H1 (cell line): ENCODE measurements at regions not wholly inside any gene's neighbourhood (a gene's known extent, or its start where the extent isn't known, plus 50 kb on each side); places are given as distances from the start of the nearest gene placed in this dataset.
"Not testable (repeated sequence)": the region's sequence is repeated elsewhere in the genome, so short reads cannot be mapped to it uniquely, and the experiment has no call there.

Experiments
- CTCF ChIA-PET: fragments of 300-600 bp; sonication (Branson Sonifier 250); formaldehyde crosslinking; loops from one replicate; lab custom pipeline; 2021; ENCODE audit not compliant: partially characterized antibody; lab: Charles Lee
- POLR2A ChIA-PET: fragments of 300-600 bp; sonication (Branson Sonifier 250); formaldehyde crosslinking; loops from one replicate; lab custom pipeline; 2021; ENCODE audit warnings: inconsistent platforms; ENCODE audit not compliant: partially characterized antibody; lab: Charles Lee
- DNase-seq, 2 experiments: peaks; one replicate each; pipeline versions ENCODE4 v3.0.0 to v3.0.0-alpha.2; 2010 to 2022; ENCODE audit warnings: low spot score in 2 of 2, low read depth in 1 of 2, mixed read lengths in 1 of 2
- FAIRE-seq: peaks from 2 replicates; lab custom pipeline; 2011; peaks lifted over from hg19 to GRCh38; lab: Jason Lieb, UNC
- H2AFZ ChIP-seq: 2 replicates; pipeline ENCODE4 v1.8.1; 2012; ENCODE audit warnings: low read length, inconsistent platforms
- H2AK5ac ChIP-seq: 2 replicates; pipeline ENCODE4 v1.6.1; 2013; ENCODE audit warnings: low read depth, low read length
- H2BK120ac ChIP-seq: replicated peaks from 2 replicates; pipeline ENCODE3; 2013; ENCODE audit warnings: low read depth, low read length, inconsistent platforms
- H2BK12ac ChIP-seq: 2 replicates; pipeline ENCODE4 v1.6.1; 2013; ENCODE audit warnings: low read depth, low read length
- H2BK15ac ChIP-seq: 2 replicates; pipeline ENCODE4 v1.6.1; 2013; ENCODE audit warnings: low read length
- H2BK20ac ChIP-seq: 2 replicates; pipeline ENCODE4 v1.6.1; 2013; ENCODE audit warnings: low read length
- H2BK5ac ChIP-seq: 2 replicates; pipeline ENCODE4 v1.6.1; 2013; ENCODE audit warnings: low read depth, low read length
- H3K14ac ChIP-seq: 2 replicates; pipeline ENCODE4 v1.6.1; 2013; ENCODE audit warnings: inconsistent platforms; ENCODE audit not compliant: insufficient read length
- H3K18ac ChIP-seq: 2 replicates; pipeline ENCODE4 v1.6.1; 2013; ENCODE audit warnings: low read length; ENCODE audit errors: extremely low read depth
- H3K23ac ChIP-seq: 2 replicates; pipeline ENCODE4 v1.6.1; 2013; ENCODE audit warnings: inconsistent platforms; ENCODE audit not compliant: insufficient read length
- H3K23me2 ChIP-seq: 2 replicates; pipeline ENCODE4 v1.6.1; 2013; ENCODE audit warnings: low read depth, low read length
- H3K27ac ChIP-seq: 2 replicates; pipeline ENCODE4 v1.6.1; 2011; ENCODE audit warnings: low read depth, low read length, inconsistent platforms
- H3K27me3 ChIP-seq, 4 experiments: replicated peaks in 1 of 4; 1 replicate in 1 of 4; 2 replicates in 3 of 4; pipeline versions ENCODE4 v1.6.1 to v1.8.1; 2011 to 2013; ENCODE audit warnings: low read length in 3 of 4, mild to moderate bottlenecking in 3 of 4, inconsistent platforms in 2 of 4, mixed read lengths in 2 of 4, moderate library complexity in 1 of 4; ENCODE audit not compliant: control insufficient read depth in 3 of 4, insufficient read depth in 3 of 4; ENCODE audit errors: extremely low read depth in 1 of 4
- H3K36me3 ChIP-seq, 4 experiments: 2 replicates each; pipeline versions ENCODE4 v1.6.1 to v1.8.1; 2011 to 2013; ENCODE audit warnings: mild to moderate bottlenecking in 4 of 4, low read length in 3 of 4, moderate library complexity in 2 of 4, control low read depth in 1 of 4, inconsistent platforms in 1 of 4; ENCODE audit not compliant: insufficient read depth in 4 of 4, control insufficient read depth in 2 of 4
- H3K4ac ChIP-seq: replicated peaks from 2 replicates; pipeline ENCODE3; 2013; ENCODE audit warnings: low read length, low read depth, mixed read lengths, inconsistent platforms; ENCODE audit not compliant: insufficient read length
- H3K4me1 ChIP-seq, 4 experiments: replicated peaks in 1 of 4; 1 replicate in 1 of 4; 2 replicates in 3 of 4; pipeline versions ENCODE4 v1.6.1 to v1.8.1; 2011 to 2013; ENCODE audit warnings: low read length in 3 of 4, inconsistent platforms in 2 of 4, mixed read lengths in 1 of 4; ENCODE audit not compliant: insufficient read depth in 4 of 4, control insufficient read depth in 3 of 4
- H3K4me2 ChIP-seq, 2 experiments: 2 replicates each; pipeline versions ENCODE4 v1.6.1 to v1.8.1; 2011 to 2013; ENCODE audit warnings: low read depth in 2 of 2, low read length in 2 of 2, control low read depth in 1 of 2, inconsistent platforms in 1 of 2, mild to moderate bottlenecking in 1 of 2; ENCODE audit not compliant: insufficient read depth in 1 of 2
- H3K4me3 ChIP-seq, 4 experiments: fragments of 200-600, 300-600 bp in 1 of 4; sonication (generic), shearing (Covaris generic), sonication (Bioruptor Twin) in 1 of 4; 2 replicates each; pipeline versions ENCODE4 v1.5.1 to v1.8.1; 2011 to 2016; ENCODE audit warnings: low read length in 4 of 4, low read depth in 3 of 4, control low read depth in 2 of 4, inconsistent platforms in 2 of 4, mild to moderate bottlenecking in 2 of 4, mixed read lengths in 1 of 4, moderate library complexity in 1 of 4; ENCODE audit not compliant: insufficient read depth in 2 of 4; ENCODE audit errors: extremely low read depth in 1 of 4
- H3K56ac ChIP-seq: replicated peaks from 2 replicates; pipeline ENCODE3; 2013; ENCODE audit warnings: low read depth, mild to moderate bottlenecking, mixed read lengths, low read length, inconsistent platforms; ENCODE audit not compliant: insufficient read length
- H3K79me1 ChIP-seq: 2 replicates; pipeline ENCODE4 v1.6.1; 2013; ENCODE audit warnings: low read depth, low read length, control low read depth
- H3K79me2 ChIP-seq, 2 experiments: 2 replicates each; pipeline versions ENCODE4 v1.6.1 to v1.8.1; 2012 to 2013; ENCODE audit warnings: low read length in 2 of 2, mild to moderate bottlenecking in 2 of 2, inconsistent platforms in 1 of 2; ENCODE audit not compliant: insufficient read depth in 2 of 2, control insufficient read depth in 1 of 2
- H3K9ac ChIP-seq, 4 experiments: replicated peaks in 1 of 4; 1 replicate in 1 of 4; 2 replicates in 3 of 4; pipeline versions ENCODE4 v1.6.1 to v1.8.1; 2011 to 2013; ENCODE audit warnings: low read depth in 3 of 4, low read length in 3 of 4, control low read depth in 2 of 4, mild to moderate bottlenecking in 2 of 4, moderate library complexity in 2 of 4, inconsistent platforms in 1 of 4; ENCODE audit errors: extremely low read depth in 1 of 4
- H3K9me3 ChIP-seq, 2 experiments: 2 replicates each; pipeline versions ENCODE4 v1.6.1 to v1.8.1; 2012 to 2013; ENCODE audit warnings: mild to moderate bottlenecking in 2 of 2, moderate library complexity in 2 of 2, control low read depth in 1 of 2, inconsistent platforms in 1 of 2, low read depth in 1 of 2, low read length in 1 of 2, mixed read lengths in 1 of 2; ENCODE audit not compliant: insufficient read depth in 2 of 2
- H4K20me1 ChIP-seq, 2 experiments: replicated peaks in 1 of 2; 2 replicates each; pipeline versions ENCODE3 to v1.8.1; 2011 to 2013; ENCODE audit warnings: inconsistent platforms in 2 of 2, low read length in 2 of 2, mild to moderate bottlenecking in 1 of 2; ENCODE audit not compliant: insufficient read depth in 2 of 2, control insufficient read depth in 1 of 2
- H4K5ac ChIP-seq: 2 replicates; pipeline ENCODE4 v1.6.1; 2013; ENCODE audit warnings: low read length, low read depth, mixed read lengths, inconsistent platforms; ENCODE audit not compliant: insufficient read length
- H4K8ac ChIP-seq: 2 replicates; pipeline ENCODE4 v1.8.0; 2013; ENCODE audit warnings: mild to moderate bottlenecking, moderate library complexity, low read length, inconsistent platforms; ENCODE audit not compliant: insufficient read depth; ENCODE audit errors: extremely low read depth
- H4K91ac ChIP-seq: replicated peaks from 2 replicates; pipeline ENCODE3; 2013; ENCODE audit warnings: low read length, mixed read lengths, inconsistent platforms; ENCODE audit not compliant: insufficient read length
- WGBS, 2 experiments: shearing (Covaris generic) in 1 of 2; methylation state at CpG; one replicate each; pipeline versions ENCODE4 v1.1.6 to v1.1.7; 2013 to 2015; ENCODE audit warnings: low lambda C conversion rate in 2 of 2, mixed read lengths in 2 of 2, inconsistent platforms in 1 of 2, low coverage in 1 of 2, missing lambda C conversion rate in 1 of 2; ENCODE audit not compliant: insufficient replicate concordance in 2 of 2, insufficient coverage in 1 of 2, insufficient read length in 1 of 2; ENCODE audit errors: extremely low coverage in 1 of 2, missing lambda C conversion rate in 1 of 2; 5-methylcytosine and 5-hydroxymethylcytosine counted together

GRCh38 chr1:234818040-234818387 lies 208.0 kb upstream of the IRF2BP2 start:
- H3K9ac ChIP-seq, POLR2A ChIA-PET, H3K27ac ChIP-seq, CTCF ChIA-PET, DNase-seq, H2BK15ac ChIP-seq, H3K4me1 ChIP-seq, H2BK12ac ChIP-seq, H4K91ac ChIP-seq, H2BK5ac ChIP-seq, H2AK5ac ChIP-seq, H3K27me3 ChIP-seq, H3K23ac ChIP-seq, H3K79me2 ChIP-seq, H3K79me1 ChIP-seq, H3K4me3 ChIP-seq, H3K23me2 ChIP-seq, H4K20me1 ChIP-seq, H2BK120ac ChIP-seq, H4K8ac ChIP-seq, H3K56ac ChIP-seq, H3K36me3 ChIP-seq, H2BK20ac ChIP-seq, H3K14ac ChIP-seq, H2AFZ ChIP-seq, H3K4ac ChIP-seq, H3K18ac ChIP-seq, H3K9me3 ChIP-seq, H3K4me2 ChIP-seq, FAIRE-seq, H4K5ac ChIP-seq: not testable (repeated sequence)
- WGBS, 2 experiments, result 92% methylated on average over 2 of the region's 5 CpGs; no CpG with 5 or more reads in 1 of the 2 experiments

- H2AK5ac ChIP-seq, POLR2A ChIA-PET, H4K91ac ChIP-seq, H3K23me2 ChIP-seq, H4K20me1 ChIP-seq, H2BK5ac ChIP-seq, H3K4ac ChIP-seq, H3K4me2 ChIP-seq, H3K56ac ChIP-seq, H3K23ac ChIP-seq, H3K36me3 ChIP-seq, H2BK15ac ChIP-seq, H2BK120ac ChIP-seq, H2BK20ac ChIP-seq, H3K18ac ChIP-seq, H4K5ac ChIP-seq, H3K79me2 ChIP-seq, H3K4me3 ChIP-seq, FAIRE-seq, H3K9me3 ChIP-seq, H3K4me1 ChIP-seq, H3K9ac ChIP-seq, H4K8ac ChIP-seq, H2AFZ ChIP-seq, H3K27ac ChIP-seq, H3K14ac ChIP-seq, H2BK12ac ChIP-seq, H3K79me1 ChIP-seq, CTCF ChIA-PET, H3K27me3 ChIP-seq, DNase-seq: not testable (repeated sequence)
- 95% methylated on average over 10 of the region's 11 CpGs; no CpG with 5 or more reads in 1 of the 2 experiments for WGBS, 2 experiments
Observed at GRCh38 chr1:234817313-234818039, 207.5 kb upstream of the IRF2BP2 start.
